Muscle layer of duodenum (tissue), 2 donors: ENCODE measurements at regions not wholly inside any gene's neighbourhood (a gene's known extent, or its start where the extent isn't known, plus 50 kb on each side); places are given as distances from the start of the nearest gene placed in this dataset.

Experiments used
- H3K27ac ChIP-seq: one replicate; pipeline ENCODE4 v1.7.0; 2013; ENCODE audit warnings: mild to moderate bottlenecking, low read length
- H3K27me3 ChIP-seq: one replicate; pipeline ENCODE4 v1.7.0; 2013; ENCODE audit warnings: low read depth, mild to moderate bottlenecking, control low read depth, low read length
- H3K36me3 ChIP-seq, 2 donors: one replicate each; pipeline ENCODE4 v1.7.0; 2013; ENCODE audit warnings: low read length in 2 of 2, control low read depth in 1 of 2, mild to moderate bottlenecking in 1 of 2; ENCODE audit not compliant: insufficient read depth in 2 of 2, control insufficient read depth in 1 of 2
- H3K4me1 ChIP-seq, 2 donors: one replicate each; pipeline ENCODE4 v1.7.0; 2013; ENCODE audit warnings: low read length in 2 of 2, mild to moderate bottlenecking in 2 of 2, control low read depth in 1 of 2, moderate library complexity in 1 of 2; ENCODE audit not compliant: insufficient read depth in 2 of 2, control insufficient read depth in 1 of 2
- H3K4me3 ChIP-seq, 2 donors: one replicate each; pipeline ENCODE4 v1.7.0; 2013; ENCODE audit warnings: low read length in 2 of 2, low read depth in 1 of 2, mild to moderate bottlenecking in 1 of 2
- H3K9me3 ChIP-seq, 2 donors: one replicate each; pipeline ENCODE4 v1.7.0; 2013; ENCODE audit warnings: low read length in 2 of 2, control low read depth in 1 of 2, mild to moderate bottlenecking in 1 of 2; ENCODE audit not compliant: control insufficient read depth in 1 of 2
- donor health status: healthy.

DNA sequence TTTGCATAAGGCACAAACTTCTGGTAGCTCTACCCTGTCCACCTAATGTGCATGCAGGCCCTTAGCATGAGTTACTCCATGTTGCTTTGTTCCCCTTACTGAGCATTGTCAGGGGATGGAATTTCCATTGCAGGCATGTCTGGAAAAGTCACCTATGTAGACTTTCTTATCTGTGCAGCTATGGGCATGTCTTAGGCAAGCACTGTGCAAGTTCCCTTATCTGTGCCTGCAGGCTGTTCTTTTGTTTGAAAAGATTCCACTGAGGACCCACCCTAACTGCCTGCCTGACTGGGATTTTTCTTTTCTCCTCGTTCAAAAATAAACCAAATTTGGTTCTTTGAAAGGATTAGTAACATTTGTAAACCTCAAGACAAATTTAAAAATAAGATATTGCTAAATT, 587.0 kb downstream of the CDH18 start:
- H3K4me1 ChIP-seq: no peaks in the 10 kb centered on the region

DNA sequence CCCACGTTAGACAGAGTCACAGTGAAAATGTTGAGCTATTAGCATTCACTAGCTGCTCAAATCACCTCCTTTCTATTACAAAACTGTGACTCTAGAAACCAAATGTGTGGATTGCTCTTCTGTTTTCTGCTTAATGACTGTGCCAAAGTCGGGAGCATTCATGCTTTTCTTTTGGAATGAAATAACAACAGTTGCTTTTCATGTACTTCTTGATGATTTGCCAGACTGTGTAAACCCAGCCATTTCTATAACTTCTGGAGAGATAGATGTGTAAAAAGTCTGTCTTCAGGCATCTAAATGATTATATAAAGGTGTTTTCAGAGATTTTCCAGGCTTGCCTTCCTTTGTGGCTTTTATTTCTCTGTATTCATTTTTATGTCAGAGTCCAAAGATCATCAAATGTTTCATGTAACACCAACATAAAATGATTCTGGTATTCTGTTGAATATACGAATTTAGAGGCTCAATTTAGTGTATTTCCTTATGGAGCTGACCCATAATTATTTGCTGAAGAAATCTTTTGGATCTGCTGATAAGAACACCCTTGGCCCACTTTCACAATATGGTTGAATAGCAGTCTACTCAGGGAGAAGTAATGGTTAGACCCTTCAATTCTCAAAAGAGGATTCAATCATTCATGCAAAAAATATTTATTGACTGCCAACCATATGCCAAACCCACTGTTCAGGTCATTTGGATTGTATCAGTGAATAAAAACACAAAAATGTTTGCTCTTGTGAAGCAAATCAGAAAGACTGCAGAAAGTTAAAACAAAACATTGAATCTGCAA, 581.2 kb downstream of the CDH18 start:
- Histone ChIP-seq H3K9me3 (peaks cover 0 to 3% of the 10 kb centered on the region in 2 donors), H3K4me1 (no peaks in the 10 kb centered on the region), H3K36me3 (no peaks in the 10 kb centered on the region), H3K27ac (no peak overlapping the region), H3K4me3 (no peak overlapping the region), H3K27me3 (no peaks in the 10 kb centered on the region)

More for the DNA sequence above, 587.0 kb downstream of the CDH18 start:
- H3K36me3 ChIP-seq: no peaks in the 10 kb centered on the region
- H3K4me3 ChIP-seq: no peak overlapping the region
- peaks cover 0 to 3% of the 10 kb centered on the region in 2 donors for H3K9me3 ChIP-seq
- no peak overlapping the region for H3K27ac ChIP-seq
- no peaks in the 10 kb centered on the region for H3K27me3 ChIP-seq

DNA sequence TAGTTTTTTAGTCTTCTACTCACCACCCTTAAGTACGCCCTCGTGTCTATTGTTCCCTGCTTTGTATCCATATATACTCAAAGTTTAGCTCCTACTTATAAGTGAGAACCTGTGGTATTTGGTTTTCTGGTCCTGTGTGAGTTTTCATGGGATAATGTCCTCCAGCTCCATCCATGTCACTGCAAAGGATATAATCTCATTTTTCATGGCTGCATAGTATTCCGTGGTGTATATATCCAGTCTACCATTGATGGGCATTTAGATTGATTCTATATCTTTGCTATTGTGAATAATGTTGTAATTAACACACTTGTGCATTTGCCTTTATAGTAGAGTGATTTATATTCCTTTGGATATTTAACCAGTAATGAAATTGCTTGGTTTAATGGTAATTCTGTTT, 579.9 kb downstream of the CDH18 start:
- no peaks in the 10 kb centered on the region for H3K36me3 ChIP-seq
- H3K9me3 ChIP-seq: no peaks in the 10 kb centered on the region

DNA sequence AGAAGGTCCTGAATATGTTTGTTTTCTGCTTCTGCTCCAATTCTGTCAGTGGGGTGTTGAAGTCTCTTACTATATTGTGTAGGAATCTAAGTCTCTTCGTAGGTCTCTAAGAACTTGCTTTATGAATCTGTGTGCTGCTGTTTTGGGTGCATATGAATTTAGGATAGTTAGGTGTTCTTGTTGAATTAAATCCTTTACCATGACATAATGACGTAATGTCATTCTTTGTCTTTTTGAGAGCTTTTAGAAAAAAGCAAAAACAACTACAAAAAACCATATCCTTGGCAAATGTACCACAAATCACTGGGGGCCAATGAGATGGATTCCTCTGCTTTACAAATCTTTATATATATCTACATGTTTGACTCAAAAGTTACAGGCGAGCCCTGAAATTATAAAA, 576.1 kb downstream of the CDH18 start:
- H3K27me3 ChIP-seq: no peaks in the 10 kb centered on the region
- H3K27ac ChIP-seq: no peak overlapping the region
- H3K36me3 ChIP-seq: no peaks in the 10 kb centered on the region
- no peaks in the 10 kb centered on the region for H3K9me3 ChIP-seq
- no peaks in the 10 kb centered on the region for H3K4me1 ChIP-seq
- no peak overlapping the region for H3K4me3 ChIP-seq

More for the DNA sequence above, 579.9 kb downstream of the CDH18 start:
- Histone ChIP-seq H3K27me3 (no peaks in the 10 kb centered on the region), H3K4me1 (no peaks in the 10 kb centered on the region), H3K27ac (no peak overlapping the region), H3K4me3 (no peak overlapping the region)
